ENCODE measurements at regions not wholly inside any gene's neighbourhood (a gene's known extent, or its start where the extent isn't known, plus 50 kb on each side); places are given as distances from the start of the nearest gene placed in this dataset.
"Not testable (repeated sequence)": the region's sequence is repeated elsewhere in the genome, so short reads cannot be mapped to it uniquely, and the experiment has no call there.

DNA sequence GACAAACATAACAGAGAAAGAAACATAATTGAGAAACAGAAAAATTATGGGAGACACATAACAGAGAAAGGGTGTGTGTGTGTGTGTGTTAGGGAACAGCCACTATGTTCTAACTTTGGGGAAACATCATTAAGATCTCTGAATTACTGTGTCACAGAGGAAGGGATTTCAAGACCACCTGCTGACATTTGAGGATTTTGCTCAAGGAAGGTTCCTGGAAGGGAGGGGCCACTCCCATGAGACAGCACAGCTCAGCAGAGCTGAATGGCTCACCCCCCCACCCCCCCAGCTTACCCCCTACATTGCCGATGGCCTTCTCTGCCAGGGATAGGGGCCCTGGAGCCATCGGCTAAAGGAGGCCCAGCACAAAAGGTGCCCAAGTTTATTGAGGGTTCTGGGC lies 124.6 kb upstream of the ZNF469 start:
- TF ChIP-seq, protein P1, sequence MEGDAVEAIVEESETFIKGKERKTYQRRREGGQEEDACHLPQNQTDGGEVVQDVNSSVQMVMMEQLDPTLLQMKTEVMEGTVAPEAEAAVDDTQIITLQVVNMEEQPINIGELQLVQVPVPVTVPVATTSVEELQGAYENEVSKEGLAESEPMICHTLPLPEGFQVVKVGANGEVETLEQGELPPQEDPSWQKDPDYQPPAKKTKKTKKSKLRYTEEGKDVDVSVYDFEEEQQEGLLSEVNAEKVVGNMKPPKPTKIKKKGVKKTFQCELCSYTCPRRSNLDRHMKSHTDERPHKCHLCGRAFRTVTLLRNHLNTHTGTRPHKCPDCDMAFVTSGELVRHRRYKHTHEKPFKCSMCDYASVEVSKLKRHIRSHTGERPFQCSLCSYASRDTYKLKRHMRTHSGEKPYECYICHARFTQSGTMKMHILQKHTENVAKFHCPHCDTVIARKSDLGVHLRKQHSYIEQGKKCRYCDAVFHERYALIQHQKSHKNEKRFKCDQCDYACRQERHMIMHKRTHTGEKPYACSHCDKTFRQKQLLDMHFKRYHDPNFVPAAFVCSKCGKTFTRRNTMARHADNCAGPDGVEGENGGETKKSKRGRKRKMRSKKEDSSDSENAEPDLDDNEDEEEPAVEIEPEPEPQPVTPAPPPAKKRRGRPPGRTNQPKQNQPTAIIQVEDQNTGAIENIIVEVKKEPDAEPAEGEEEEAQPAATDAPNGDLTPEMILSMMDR (IDR thresholded peaks at IDR 0.05; ENCODE audit: borderline replicate concordance, extremely low read depth, low read length, poor library complexity, severe bottlenecking) = not testable (repeated sequence)
- not testable (repeated sequence) for TF ChIP-seq EZH2 (IDR thresholded peaks at IDR 0.05; ENCODE audit: borderline replicate concordance, low read depth, low read length, severe bottlenecking)
